OCI-LY1 (cell line): ENCODE measurements at regions not wholly inside any gene's neighbourhood (a gene's known extent, or its start where the extent isn't known, plus 50 kb on each side); places are given as distances from the start of the nearest gene placed in this dataset.
A peak's percentile ranks its signal among the peaks of the same experiment; 100 is the strongest.

Experiments
- H2AFZ ChIP-seq: fragments of 200-600 bp; sonication (generic), shearing (Covaris generic); 2 replicates; pipeline ENCODE4 v1.6.0; 2014; ENCODE audit warnings: antibody characterized with exemption, mild to moderate bottlenecking, low read length
- H3F3A ChIP-seq: fragments of 200-600 bp; sonication (generic), shearing (Covaris generic); 2 replicates; pipeline ENCODE4 v1.6.0; 2014; ENCODE audit warnings: mild to moderate bottlenecking, antibody characterized with exemption, low read length, moderate library complexity; ENCODE audit not compliant: insufficient read depth
- H3K27ac ChIP-seq: fragments of 200-600 bp; sonication (generic); 2 replicates; pipeline ENCODE4 v1.5.1; 2014; ENCODE audit warnings: low read length, mixed run types, mild to moderate bottlenecking, low read depth; ENCODE audit not compliant: poor library complexity, severe bottlenecking
- H3K27me3 ChIP-seq: fragments of 200-600 bp; sonication (generic); 2 replicates; pipeline ENCODE4 v1.6.0; 2014; ENCODE audit warnings: antibody characterized with exemption, mild to moderate bottlenecking, low read length, moderate library complexity; ENCODE audit not compliant: insufficient read depth
- H3K36me3 ChIP-seq: fragments of 200-600 bp; sonication (generic); 2 replicates; pipeline ENCODE4 v1.6.1; 2014; ENCODE audit warnings: mild to moderate bottlenecking, antibody characterized with exemption, low read length, moderate library complexity, mixed read lengths; ENCODE audit not compliant: insufficient read depth
- H3K4me1 ChIP-seq: fragments of 200-600 bp; sonication (generic); 2 replicates; pipeline ENCODE4 v1.5.1; 2014; ENCODE audit warnings: mild to moderate bottlenecking, low read length, moderate library complexity; ENCODE audit not compliant: insufficient read depth, severe bottlenecking
- H3K4me2 ChIP-seq: fragments of 200-600 bp; sonication (generic), shearing (Covaris generic); 2 replicates; pipeline ENCODE4 v1.6.1; 2014; ENCODE audit warnings: low read length
- H3K4me3 ChIP-seq: fragments of 200-600 bp; sonication (generic); 2 replicates; pipeline ENCODE4 v1.5.1; 2014; ENCODE audit warnings: low read length, low read depth, mild to moderate bottlenecking, mixed read lengths; ENCODE audit not compliant: poor library complexity, severe bottlenecking
- H3K79me2 ChIP-seq: fragments of 200-600 bp; shearing (Covaris generic); 2 replicates; pipeline ENCODE4 v1.6.1; 2016; ENCODE audit warnings: mixed run types, low read length, mixed read lengths; ENCODE audit not compliant: insufficient read depth
- H3K9ac ChIP-seq: fragments of 200-600 bp; sonication (generic), shearing (Covaris generic); 2 replicates; pipeline ENCODE4 v1.6.1; 2014; ENCODE audit warnings: mild to moderate bottlenecking, low read length, mixed read lengths
- H3K9me2 ChIP-seq: fragments of 200-600 bp; sonication (generic), shearing (Covaris generic); 2 replicates; pipeline ENCODE4 v1.6.1; 2014; ENCODE audit warnings: low read depth, mild to moderate bottlenecking, low read length, mixed read lengths
- H3K9me3 ChIP-seq: fragments of 200-600 bp; shearing (Covaris generic); 2 replicates; pipeline ENCODE4 v1.6.1; 2014; ENCODE audit warnings: low read length, mixed read lengths
- H4K20me1 ChIP-seq: fragments of 200-600 bp; sonication (generic), shearing (Covaris generic); 2 replicates; pipeline ENCODE4 v1.6.0; 2016; ENCODE audit warnings: mild to moderate bottlenecking, low read length; ENCODE audit not compliant: insufficient read depth
- CTCF ChIP-seq: fragments of 200-600 bp; sonication (generic), shearing (Covaris generic); IDR thresholded peaks from 2 replicates; pipeline ENCODE4 v1.5.1; 2017; ENCODE audit warnings: mild to moderate bottlenecking, antibody characterized with exemption, low read length, moderate library complexity, mixed read lengths
- EZH2 ChIP-seq: fragments of 200-600 bp; sonication (generic), shearing (Covaris generic); IDR thresholded peaks from 2 replicates; pipeline ENCODE4 v1.8.0; 2017; ENCODE audit warnings: borderline replicate concordance, mixed run types, mild to moderate bottlenecking, antibody characterized with exemption, low read length, moderate library complexity, mixed read lengths

- Histone ChIP-seq H3K4me1 (no peaks in the 10 kb centered on the region), H3K36me3 (no peaks in the 10 kb centered on the region), H3F3A (no peaks in the 10 kb centered on the region), H3K4me3 (no peak overlapping the region), H3K9ac (no peak overlapping the region), H3K27me3 (no peaks in the 10 kb centered on the region), H3K4me2 (no peak overlapping the region), H3K9me3 (no peaks in the 10 kb centered on the region), H3K27ac (no peak overlapping the region), H3K9me2 (no peaks in the 10 kb centered on the region), H3K79me2 (no peaks in the 10 kb centered on the region), H4K20me1 (no peaks in the 10 kb centered on the region), H2AFZ (no peak overlapping the region)
- TF ChIP-seq EZH2: no peak
- peak; percentile 51; the same call in 1 of the 2 replicates for TF ChIP-seq CTCF
These were observed 204.8 kb upstream of the NUDT6 start for GRCh38 chr4:123127218-123127617.

DNA sequence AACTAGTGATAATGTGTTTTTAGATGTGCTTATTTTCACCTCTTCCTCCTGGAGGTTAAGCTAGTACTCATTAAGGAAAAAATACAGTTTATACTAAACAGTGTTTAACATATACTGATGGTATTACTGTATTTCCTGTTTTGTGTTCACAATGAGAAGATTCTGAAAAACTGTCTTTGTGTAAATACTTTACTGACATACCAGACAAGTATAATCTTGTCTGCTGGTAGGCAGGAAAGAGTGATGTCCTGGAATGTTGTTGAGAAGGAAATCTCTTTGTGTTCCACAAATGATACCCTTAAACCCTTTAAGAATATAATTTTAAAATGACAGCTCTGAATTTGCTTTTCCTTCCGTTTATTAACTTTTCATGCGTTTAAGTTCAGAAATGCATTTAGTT, 205.5 kb upstream of the NUDT6 start:
- H3K27me3 ChIP-seq: no peaks in the 10 kb centered on the region
- no peaks in the 10 kb centered on the region for H3K79me2 ChIP-seq
- no peak overlapping the region for H3K4me3 ChIP-seq
- no peaks in the 10 kb centered on the region for H3K9me2 ChIP-seq
- H3K4me2 ChIP-seq: no peak overlapping the region
- H3K9me3 ChIP-seq: no peaks in the 10 kb centered on the region
- H3K9ac ChIP-seq: no peak overlapping the region
- no peaks in the 10 kb centered on the region for H3K36me3 ChIP-seq
- no peaks in the 10 kb centered on the region for H3K4me1 ChIP-seq
- H3K27ac ChIP-seq: no peak overlapping the region
- no peak overlapping the region for H2AFZ ChIP-seq
- TF ChIP-seq EZH2: no peak
- no peak for TF ChIP-seq CTCF
- H3F3A ChIP-seq: no peaks in the 10 kb centered on the region
- no peaks in the 10 kb centered on the region for H4K20me1 ChIP-seq

DNA sequence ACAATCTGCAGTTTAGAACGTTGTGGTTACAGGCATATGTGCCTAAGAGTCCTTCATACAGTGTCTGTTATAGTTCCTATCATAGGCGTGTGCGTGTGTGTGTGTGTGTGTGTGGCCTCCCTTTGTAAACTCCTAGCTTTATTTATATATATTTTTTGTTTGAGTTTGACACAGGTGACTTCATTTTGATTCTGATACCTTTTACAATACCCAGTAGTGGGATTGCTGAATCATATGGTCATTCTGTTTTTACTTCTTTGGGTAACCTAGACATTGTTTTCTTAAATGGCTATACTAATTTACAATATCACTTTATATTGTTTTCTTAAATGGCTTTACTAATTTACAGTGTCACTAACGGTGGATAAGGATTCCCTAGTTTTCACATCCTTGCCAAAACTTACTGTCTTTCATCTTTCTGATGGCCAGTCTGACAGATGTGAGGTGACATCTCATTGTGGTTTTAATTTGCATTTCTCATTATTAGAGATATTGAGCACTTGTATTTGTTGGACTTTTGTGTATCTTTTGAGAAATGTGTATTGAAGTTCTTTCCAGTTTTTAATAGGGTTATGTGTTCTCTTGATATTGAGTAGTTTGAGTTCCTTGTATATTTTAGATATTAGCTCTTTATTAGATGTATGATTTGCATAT, 211.1 kb upstream of the NUDT6 start:
- no peak for TF ChIP-seq CTCF
- no peak for TF ChIP-seq EZH2
- no peaks in the 10 kb centered on the region for H3K9me2 ChIP-seq

More for the DNA sequence above, 211.1 kb upstream of the NUDT6 start:
- Histone ChIP-seq H3K36me3 (no peaks in the 10 kb centered on the region), H3K4me1 (no peaks in the 10 kb centered on the region), H3K27ac (no peak overlapping the region), H3K9me3 (no peaks in the 10 kb centered on the region), H3F3A (no peaks in the 10 kb centered on the region), H4K20me1 (no peaks in the 10 kb centered on the region), H3K4me3 (no peak overlapping the region), H3K4me2 (no peak overlapping the region), H3K9ac (no peak overlapping the region), H3K27me3 (no peaks in the 10 kb centered on the region), H2AFZ (no peak overlapping the region), H3K79me2 (no peaks in the 10 kb centered on the region)
